NCI-H2196 treated with DMSO at 0.1 percent for 48 hours (cell line): ENCODE measurements at regions not wholly inside any gene's neighbourhood (a gene's known extent, or its start where the extent isn't known, plus 50 kb on each side); places are given as distances from the start of the nearest gene placed in this dataset.

Experiments used
- DNase-seq: peaks from one replicate; lab custom pipeline; 2025; ENCODE audit not compliant: unreplicated experiment; lab: John Stamatoyannopoulos, UW

DNA sequence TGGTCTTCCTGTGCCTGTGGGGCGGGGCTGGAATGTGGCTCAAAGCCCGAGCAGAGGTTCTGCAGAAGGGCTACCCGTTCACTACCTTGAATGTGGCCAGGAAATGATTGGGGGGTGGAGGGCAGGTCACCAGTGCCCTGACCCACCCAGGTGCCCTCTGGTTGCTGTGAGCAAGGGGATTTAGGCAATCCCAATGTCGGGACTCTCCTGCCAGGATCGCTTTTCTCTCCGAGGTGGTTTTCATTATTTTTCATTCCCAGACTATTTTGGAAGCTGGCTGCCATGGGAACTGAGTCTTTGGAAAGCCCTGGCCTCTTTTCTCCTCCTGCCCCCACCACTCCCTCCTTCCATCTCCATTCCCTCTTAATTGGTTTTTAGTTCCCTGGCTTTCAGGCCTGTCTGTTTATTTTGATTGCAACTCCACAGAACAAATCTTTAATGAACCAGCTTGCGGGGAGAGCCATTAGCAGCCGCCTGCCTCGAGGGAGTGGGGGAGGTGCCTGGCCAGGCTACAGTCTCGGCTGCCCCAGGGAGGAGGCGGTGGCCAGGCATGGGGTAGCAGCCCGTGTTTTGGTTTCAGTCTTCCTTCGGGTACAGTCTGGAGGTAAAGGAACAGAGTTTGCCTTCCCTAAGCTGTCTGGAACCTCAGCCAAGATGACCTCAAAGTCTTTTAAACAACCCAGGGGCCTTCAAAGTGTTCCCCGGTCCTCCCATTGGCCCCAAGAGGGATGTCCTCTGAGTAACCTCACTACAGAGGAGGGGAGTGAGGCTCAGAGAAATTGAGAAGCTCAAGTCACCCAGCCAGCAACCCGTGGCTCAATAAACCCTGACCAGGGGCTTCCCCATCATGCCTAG, 114.4 kb upstream of the HAAO start:
- DNase-seq: no peak

DNA sequence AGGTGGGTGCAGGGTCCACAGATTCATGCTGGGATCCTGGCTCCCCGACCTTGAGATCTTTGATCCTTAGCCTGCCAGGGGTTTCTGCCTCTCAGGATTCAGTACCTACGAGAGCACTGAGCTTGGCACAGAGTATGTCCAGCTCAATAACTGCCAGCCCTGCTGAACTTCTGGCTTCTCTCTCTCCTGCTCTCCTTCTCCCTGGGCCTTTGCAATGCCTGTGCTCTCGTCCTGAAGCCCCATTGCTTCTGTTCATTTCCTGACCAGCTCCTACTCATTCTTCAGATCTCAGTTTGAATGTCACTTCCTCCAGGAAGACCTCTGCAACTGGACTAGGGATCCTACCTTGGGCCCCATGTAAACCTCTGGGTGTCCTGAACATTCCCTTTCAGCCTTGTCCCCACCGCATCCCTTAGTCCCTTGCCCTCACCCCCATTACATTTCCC, 113.8 kb upstream of the HAAO start:
- no peak for DNase-seq

DNA sequence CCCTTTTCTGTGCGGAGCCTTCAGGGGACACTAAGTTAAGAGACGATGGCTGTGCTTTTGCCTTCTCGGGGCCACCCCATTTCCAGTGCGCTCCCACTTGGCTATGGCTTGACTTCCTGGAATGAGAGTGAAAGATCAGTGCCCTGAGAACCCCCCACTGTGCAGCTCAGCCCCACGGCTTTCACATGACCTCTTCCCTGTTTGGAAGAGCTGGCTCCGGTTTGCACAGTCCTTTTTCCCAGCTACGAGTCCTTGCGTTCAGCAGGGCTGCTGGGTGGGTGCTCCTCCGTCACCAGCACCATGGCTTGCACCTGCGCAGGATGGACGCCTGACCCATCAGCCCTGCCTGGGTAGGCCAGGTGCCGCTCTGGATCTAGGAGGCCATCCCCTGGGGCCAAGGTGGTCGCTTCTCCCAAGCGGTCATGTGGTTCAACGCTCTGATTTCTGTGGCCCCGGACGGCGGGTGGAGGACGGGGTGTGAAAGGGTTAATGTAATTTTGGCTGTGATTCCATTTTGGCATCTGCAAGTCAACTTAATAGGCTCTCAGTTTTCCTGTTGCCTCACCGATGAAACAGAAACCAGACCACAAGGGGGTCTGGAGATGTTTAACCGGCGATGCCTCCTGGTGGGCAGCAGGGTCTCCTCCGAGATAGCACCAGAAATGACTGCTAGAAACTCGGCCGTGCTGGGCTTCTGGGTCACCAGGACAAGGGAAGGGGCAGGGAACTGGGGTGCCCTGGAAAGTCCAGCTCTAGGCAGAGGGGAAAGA, 113.1 kb upstream of the HAAO start:
- DNase-seq: no peak

DNA sequence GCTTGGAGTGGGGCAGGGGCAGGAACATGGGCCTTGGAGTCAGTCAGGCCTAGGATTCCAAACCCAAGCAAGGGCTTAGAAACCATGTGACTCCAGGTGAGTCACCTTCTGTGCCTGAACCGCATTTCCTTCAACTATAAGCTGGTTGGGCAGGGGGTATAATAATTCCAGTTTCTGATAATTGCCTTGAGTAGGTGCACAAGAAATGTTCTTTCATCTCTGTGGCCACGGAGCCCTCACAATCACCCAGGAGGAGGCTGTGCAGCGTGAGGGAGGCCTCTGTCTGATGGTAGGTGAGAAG, 112.1 kb upstream of the HAAO start:
- DNase-seq: no peak

DNA sequence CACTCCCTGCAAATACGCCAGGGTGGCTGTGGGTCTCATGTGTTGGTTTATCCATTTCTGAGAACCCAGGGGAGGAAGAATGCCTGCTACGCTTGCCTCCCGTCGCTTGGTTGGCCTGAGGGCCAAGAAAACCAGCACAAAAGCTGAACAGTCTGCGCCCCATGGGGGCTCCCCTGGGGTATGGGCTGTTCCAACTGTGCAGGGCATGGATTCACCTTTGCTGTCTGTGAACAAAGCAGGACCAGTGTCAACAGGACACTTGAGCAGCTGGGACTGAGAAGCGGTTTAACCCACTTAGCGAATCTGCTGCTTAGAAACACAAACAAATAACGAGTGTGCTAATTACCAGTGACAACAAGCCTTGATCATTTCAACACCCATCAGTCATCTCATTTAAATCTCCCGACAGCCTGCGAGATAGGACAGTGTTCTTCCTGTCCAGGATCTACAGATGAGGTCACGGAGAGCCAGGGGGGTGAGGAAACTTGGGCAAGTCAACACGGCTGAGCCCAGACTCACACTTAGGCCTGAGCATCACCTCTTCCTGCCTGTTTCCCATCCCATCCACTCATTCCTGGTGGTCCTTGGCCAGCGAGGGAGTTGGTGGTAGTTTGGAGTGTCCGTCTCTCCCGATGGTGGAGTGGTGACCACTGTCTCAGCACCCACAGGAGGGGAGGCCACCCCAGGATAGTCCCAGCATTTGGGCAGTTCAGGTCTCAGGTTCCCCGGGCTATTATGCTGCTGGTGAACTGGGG, 111.6 kb upstream of the HAAO start:
- no peak for DNase-seq

DNA sequence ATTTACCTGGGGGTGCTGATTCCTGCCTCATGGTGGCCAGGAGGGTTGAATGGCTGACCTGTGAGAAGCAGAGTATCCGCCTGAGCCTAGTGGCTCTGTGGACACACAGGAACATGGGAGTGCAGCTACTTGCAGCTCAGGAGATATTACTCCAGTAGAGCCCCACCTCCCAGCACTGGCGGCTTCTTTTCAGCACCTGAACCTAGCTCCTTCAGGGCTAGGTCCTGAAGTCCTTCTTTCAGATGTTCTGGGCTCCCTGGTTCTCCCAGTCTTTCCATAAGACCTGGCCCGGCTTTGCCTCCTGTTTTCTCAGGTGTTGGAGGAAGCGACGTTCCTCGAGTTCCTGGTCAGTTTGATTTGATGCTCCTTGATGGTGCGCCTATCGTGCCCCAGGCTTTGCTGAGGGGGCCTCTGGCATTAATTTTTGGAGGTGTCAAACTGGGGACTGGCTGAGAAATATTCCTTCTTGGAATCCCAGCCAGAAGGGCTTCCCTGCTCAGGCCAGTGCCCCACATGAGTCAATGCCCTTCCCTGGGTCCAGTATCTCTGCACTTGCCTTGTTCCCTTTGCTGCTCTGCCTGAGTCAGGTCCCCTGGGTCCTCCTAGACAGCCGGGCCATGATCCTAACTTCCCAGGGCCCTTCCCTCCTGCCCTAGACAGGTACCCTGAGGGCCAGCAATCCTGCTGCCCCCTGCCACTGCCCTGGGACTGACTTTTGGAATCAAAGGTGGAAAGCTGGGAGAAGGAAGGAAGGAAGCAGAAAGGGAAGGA, 110.7 kb upstream of the HAAO start:
- DNase-seq: no peak

DNA sequence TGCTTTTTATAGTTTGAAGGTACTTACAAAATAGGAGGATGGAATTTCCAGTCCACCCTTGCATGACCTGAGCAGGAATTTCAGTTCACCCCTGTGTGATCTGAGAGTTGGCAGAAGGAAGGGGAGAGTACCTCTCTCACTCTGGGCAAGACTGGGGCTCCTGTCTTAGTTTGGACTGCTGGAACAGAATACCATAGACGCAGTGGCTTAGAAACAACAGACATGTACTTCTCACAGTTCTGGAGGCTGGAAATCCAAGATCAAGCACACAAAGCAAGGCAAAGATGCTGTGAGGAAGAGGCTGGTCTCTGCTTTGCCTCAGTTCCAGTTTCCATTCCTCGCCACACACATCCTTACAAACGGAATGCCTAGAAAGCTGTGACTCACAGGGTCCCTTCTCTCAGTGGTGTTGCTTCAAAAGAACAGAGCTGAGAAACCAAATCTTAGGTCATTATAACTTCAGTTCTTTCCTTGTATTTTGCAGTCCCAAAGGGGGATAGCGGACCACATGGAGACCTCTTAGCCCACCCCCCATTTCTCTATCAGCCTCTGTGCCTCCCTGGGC, 108.8 kb upstream of the HAAO start:
- no peak for DNase-seq

DNA sequence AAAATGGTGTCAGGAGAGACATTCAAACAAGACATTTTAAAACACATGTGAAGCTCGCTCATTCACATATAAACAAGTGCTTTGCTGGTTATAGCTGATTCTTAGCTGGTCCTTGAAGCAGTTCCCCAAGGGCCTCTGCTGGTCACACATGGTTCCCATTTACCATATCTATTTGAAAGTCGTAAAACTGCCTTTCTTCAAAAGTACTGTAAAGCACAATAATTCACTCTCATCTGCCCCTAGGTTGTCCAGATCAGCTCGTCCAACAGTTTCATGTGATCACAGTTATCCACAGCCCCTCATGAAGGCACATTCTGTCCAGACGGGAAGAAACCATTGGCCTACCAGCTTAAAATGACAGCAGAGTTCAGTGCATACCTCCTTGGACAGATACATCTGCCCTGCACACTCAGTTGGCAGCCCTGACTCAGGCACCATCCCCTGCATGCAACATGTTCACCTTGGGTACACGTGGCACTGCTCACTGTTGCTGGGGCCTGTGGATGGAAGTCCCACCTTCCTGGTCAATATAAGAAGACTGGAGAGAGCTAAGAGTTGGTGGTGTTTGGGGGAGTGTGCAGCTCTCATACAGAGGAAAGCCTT, 108.0 kb upstream of the HAAO start:
- DNase-seq: no peak

DNA sequence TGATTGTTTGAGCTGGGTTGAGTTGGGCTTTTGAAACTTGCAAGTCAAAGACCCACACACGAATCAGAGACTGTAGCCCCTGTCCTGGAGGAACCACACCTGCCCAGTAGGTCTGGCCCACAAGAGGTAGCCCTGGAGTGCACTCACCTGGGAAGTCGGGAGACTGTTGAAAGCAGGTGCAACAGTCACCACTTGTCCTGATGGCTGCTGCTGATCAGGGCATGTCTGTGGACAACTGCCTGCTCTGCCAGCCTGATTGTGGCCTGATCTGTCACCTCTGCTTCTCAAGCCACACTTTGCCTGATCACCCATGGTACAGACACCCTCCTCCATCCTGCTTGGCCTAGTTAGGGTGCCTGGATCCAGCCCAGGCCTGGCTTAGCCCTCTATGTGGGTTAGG, 105.0 kb upstream of the HAAO start:
- no peak for DNase-seq

DNA sequence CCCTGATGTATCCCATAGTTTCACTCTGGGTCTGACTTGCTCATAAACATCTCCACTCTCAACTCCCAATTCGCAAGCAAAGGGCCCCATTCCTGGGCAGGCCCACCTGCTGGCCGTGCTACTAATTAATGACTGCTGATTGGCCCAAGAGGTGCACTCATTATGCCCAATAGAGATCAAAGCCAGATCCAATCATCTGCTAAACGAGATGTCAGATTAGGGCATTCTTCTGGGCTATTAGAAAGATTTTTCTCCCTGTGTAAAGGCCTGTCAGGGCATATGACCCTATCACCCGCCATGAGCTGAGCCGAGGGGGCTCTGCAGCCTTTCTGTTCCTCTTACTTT, 103.4 kb upstream of the HAAO start:
- no peak for DNase-seq

DNA sequence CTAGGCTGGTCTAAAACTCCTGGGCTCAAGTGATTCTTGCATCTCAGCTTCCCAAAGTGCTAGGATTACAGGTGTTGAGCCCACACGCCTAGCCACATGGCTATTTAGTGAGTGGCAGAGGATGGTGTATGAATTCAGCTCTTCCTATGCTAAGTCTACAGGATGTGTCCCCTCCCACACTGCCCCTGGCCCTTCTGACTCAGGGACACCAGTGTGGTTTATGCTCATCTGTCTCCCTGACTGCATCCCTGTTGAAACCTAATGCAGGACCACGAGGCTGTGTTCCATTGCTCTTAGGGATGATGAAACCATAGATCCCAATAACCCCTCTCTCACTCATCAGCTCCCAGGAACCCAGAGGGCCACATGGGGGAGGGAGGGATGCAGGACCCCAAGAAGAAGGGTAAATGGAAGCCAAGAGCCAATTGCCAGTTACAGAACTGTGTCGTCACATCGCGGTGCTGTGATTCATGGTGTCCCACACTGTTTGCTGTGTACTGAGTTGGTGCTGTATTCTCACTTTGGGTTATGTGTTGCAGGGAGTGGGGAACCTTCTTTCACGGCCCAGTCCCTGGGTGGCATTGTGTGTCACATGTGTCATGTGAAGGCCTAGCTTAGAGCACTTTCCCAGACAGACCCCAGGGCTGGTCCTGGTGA, 102.9 kb upstream of the HAAO start:
- no peak for DNase-seq

DNA sequence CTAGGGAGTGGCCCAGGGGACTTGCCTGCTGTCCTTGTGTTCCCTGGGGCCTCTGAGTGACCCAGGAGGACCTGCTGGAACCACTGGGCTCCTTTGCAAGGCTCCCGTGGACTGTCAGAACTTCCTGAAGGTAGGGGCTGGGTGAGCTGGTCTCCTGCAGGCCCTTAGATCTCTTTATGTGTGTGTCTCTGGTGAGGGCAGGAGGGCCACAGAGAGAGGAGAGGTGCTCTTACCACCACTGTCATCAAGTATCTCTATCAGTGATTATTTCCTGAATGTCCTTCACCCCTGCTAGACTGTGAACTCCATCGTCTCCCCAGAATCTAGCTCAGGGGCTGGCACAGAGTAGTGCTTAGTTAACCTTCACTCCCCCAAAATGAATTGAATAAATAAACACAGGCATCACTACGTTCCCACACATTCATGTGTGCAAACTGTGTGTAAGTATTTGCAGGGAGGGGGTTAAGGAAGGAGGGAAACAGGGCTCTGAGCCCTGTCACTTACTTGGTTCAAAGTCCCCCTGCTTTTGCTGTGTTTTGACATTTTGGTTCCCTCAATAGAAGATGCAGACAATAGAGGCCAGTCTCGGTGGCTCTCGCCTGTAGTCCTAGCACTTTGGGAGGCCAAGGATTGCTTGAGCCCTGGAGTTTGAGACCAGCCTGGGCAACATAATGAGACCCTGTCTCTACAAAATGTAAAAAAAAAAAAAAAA, 100.8 kb upstream of the HAAO start:
- DNase-seq: no peak

DNA sequence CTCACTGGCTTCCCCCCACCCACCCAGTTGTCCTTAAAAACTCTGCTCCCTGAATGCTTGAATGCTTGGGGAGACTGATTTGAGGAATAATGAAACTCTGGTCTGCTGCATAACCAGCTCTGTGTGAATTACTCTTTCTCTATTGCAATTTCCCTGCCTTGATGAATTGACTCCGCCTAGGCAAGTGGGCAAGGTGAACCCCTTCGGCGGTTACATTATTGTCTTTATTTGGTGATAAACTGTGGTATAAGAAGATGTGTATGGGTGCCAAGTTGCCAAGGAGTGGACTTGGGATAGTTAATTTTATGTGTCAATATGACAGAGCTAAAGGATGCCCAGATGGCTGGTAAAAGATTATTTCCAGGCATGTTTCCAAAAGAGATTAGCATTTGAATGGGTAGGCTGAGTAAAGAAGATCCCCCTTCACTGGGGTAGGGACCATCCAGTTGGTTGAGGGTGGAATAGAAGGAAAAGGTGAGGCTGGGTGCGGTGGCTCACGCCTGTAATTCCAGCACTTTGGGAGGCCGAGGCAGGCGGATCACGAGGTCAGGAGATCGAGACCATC, 98.5 kb upstream of the HAAO start:
- DNase-seq: no peak

DNA sequence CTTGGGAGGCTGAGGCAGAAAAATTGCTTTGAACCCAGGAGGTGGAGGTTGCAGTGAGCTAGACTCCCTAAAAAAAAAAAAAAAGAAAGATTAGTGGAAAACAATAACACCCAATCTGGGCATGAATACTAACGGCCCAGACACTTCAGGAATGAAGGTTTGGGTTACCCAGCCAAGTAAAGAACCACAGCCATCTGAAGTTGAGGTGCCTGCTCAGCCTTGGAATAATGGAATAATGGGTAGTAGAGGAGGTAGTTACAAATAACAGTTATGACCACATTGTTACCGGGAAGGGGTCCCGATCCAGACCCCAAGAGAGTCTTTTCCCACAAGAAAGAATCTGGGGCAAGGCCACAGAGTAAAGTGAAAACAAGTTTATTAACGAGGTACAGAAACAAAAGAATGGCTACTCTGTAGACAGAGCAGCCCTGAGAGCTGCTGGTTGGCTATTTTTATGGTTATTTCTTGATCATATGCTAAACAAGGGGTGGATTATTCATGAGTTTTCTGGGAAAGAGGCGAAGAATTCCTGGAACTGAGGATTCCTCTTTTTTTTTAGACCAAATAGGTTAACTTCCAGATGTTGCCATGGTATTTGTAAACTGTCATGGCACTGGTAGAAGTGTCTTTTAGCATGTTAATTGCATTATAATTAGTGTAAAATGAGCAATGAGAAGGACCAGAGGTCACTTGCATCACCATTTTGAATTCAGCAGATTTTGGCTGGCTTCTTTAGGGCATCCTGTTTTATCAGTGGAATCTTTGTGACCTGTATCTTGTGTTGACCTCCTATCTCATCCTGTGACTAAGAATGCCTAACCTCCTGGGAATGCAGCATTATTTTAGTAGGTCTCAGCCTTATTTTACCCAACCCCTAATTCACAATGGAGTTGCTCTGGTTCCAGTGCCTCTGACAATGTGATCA, 96.2 kb upstream of the HAAO start:
- DNase-seq: no peak

DNA sequence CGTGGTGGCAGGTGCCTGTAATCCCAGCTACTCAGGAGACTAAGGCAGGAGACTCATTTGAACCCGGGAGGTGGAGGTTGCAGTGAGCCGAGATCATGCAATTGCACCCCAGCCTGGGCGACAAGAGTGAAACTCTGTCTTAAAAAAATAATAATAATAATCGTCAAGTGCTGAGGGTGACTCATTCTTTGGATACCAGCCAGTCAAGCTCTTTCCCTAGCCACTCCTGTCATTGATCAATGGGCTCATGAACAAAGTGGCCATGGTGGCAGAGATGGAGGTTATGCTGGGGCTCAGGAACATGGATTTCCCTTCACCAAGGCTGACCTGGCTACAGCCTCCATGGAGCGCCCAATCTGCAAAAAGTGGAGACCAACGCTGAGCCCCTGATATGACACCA, 94.5 kb upstream of the HAAO start:
- DNase-seq: no peak

DNA sequence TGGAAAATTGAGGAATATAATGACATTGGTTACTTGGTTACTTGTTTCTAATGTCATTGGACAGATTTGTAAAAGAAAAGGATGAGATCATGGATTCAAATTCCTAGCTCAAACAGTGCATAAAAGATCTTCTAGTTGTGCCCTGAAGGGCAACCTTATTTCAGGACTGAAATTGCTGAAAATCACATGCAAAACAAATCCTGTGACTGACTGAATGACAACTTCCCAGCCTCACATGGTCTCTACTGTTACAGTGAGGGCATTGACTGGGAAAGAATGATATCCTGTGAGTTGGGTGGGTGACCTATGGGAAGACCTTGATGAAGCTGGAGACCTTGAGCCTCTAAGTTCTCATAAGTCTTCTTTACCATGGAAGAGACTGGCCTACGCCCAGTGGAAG, 90.4 kb upstream of the HAAO start:
- DNase-seq: no peak

DNA sequence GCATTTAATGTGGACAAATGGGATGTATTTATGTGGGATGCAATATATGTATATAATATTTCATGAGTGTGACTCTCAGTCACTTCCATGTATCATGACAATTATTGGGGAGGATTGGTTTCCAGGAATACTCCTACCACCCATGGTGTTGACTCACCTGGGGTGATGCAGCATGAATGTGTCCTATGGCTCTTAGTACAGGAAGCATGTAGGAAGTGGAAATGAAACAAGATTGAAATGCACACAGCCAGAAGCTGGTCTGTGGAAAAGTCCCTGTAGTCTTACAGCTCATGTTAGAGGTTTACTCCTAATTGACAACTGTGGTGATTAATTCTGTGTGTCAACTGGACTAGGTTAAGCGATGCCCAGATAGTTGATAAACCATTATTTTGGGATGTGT, 89.3 kb upstream of the HAAO start:
- DNase-seq: no peak
